ENCODE measurements at regions not wholly inside any gene's neighbourhood (a gene's known extent, or its start where the extent isn't known, plus 50 kb on each side); places are given as distances from the start of the nearest gene placed in this dataset.

GRCh38 chr22:22396741-22397291 is 111.7 kb downstream of the ZNF280B start:
- intact Hi-C loops (cut with micrococcal nuclease): no loop called here
- peaks cover 5% of the 10 kb centered on the region for H3K4me1 ChIP-seq
- H3K27me3 ChIP-seq (ENCODE audit: low read depth): peaks cover 75% of the 10 kb centered on the region
- no peaks in the 10 kb centered on the region for H3K36me3 ChIP-seq
- H3K9me3 ChIP-seq (replicated peaks): peaks cover 24% of the 10 kb centered on the region
- TF ChIP-seq, protein P1, sequence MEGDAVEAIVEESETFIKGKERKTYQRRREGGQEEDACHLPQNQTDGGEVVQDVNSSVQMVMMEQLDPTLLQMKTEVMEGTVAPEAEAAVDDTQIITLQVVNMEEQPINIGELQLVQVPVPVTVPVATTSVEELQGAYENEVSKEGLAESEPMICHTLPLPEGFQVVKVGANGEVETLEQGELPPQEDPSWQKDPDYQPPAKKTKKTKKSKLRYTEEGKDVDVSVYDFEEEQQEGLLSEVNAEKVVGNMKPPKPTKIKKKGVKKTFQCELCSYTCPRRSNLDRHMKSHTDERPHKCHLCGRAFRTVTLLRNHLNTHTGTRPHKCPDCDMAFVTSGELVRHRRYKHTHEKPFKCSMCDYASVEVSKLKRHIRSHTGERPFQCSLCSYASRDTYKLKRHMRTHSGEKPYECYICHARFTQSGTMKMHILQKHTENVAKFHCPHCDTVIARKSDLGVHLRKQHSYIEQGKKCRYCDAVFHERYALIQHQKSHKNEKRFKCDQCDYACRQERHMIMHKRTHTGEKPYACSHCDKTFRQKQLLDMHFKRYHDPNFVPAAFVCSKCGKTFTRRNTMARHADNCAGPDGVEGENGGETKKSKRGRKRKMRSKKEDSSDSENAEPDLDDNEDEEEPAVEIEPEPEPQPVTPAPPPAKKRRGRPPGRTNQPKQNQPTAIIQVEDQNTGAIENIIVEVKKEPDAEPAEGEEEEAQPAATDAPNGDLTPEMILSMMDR (IDR thresholded peaks at IDR 0.05; ENCODE audit: borderline replicate concordance): no peak
- DNase-seq: no peak
- peak overlapping the region; percentile 79 for H3K27ac ChIP-seq (replicated peaks)
- no peak overlapping the region for H3K4me3 ChIP-seq

- Histone ChIP-seq H3K9me3 (replicated peaks) (peaks cover 20% of the 10 kb centered on the region), H3K36me3 (no peaks in the 10 kb centered on the region), H3K4me3 (no peak overlapping the region), H3K4me1 (peaks cover 5% of the 10 kb centered on the region), H3K27me3 (ENCODE audit: low read depth) (peaks cover 73% of the 10 kb centered on the region), H3K27ac (replicated peaks) (peak overlapping the region; percentile 79)
- DNase-seq: peak; percentile 59
- intact Hi-C loops (cut with micrococcal nuclease): no loop called here
- TF ChIP-seq, protein P1 (IDR thresholded peaks at IDR 0.05; ENCODE audit: borderline replicate concordance): peak; percentile 38
Observed at GRCh38 chr22:22397292-22397870, 111.2 kb downstream of the ZNF280B start.

DNA sequence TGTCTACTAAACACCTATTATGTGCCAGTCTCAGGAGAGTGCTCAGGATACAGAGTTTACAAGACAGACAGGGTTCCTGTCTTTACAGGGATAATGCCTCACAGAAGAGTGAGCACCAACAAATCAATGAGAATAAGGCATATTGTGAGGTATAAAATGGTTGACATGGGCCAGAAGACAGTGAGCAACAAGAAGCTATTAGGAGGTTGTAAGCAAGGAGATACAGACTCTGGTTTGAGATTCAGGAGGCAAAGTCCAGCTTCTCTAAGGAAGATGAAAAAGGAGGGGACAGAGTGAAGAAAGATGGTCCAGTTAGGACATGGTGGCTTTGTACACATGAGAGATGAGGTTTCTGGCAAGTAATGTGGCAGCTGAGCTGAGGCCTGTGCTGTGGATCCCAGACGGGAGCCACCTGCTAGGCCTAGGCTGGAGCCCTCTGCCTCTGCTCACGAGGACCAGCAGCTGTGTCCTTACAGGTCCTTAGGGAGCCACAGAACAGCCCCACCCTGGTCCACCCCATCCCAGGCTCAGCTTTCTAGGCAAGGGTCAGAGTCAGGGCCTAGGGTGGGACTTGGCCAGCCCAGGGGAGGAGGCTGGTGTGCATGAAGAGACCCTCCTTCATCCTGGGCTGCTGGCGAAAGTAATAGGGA is 110.5 kb downstream of the ZNF280B start:
- peak; percentile 57 for DNase-seq
- Histone ChIP-seq H3K4me3 (no peak overlapping the region), H3K4me1 (peaks cover 5% of the 10 kb centered on the region), H3K27me3 (ENCODE audit: low read depth) (peaks cover 73% of the 10 kb centered on the region), H3K9me3 (replicated peaks) (peaks cover 14% of the 10 kb centered on the region), H3K27ac (replicated peaks) (peak overlapping the region; percentile 79), H3K36me3 (no peaks in the 10 kb centered on the region)
- TF ChIP-seq, protein P1 (IDR thresholded peaks at IDR 0.05; ENCODE audit: borderline replicate concordance): no peak
- intact Hi-C loops (cut with micrococcal nuclease): no loop called here

GRCh38 chr22:22398530-22399327 is 109.8 kb downstream of the ZNF280B start:
- peak overlapping the region; percentile 79 for H3K27ac ChIP-seq (replicated peaks)
- intact Hi-C loops (cut with micrococcal nuclease): no loop called here
- TF ChIP-seq, protein P1 (IDR thresholded peaks at IDR 0.05; ENCODE audit: borderline replicate concordance): no peak
- no peak overlapping the region for H3K4me3 ChIP-seq
- H3K36me3 ChIP-seq: no peaks in the 10 kb centered on the region
- H3K9me3 ChIP-seq (replicated peaks): peaks cover 6% of the 10 kb centered on the region
- H3K4me1 ChIP-seq: peaks cover 5% of the 10 kb centered on the region
- DNase-seq: no peak
- peaks cover 76% of the 10 kb centered on the region for H3K27me3 ChIP-seq (ENCODE audit: low read depth)

- H3K36me3 ChIP-seq: no peaks in the 10 kb centered on the region
- peaks cover 78% of the 10 kb centered on the region for H3K27me3 ChIP-seq (ENCODE audit: low read depth)
- DNase-seq: no peak
- peaks cover 5% of the 10 kb centered on the region for H3K4me1 ChIP-seq
- no peaks in the 10 kb centered on the region for H3K9me3 ChIP-seq (replicated peaks)
- intact Hi-C loops (cut with micrococcal nuclease): no loop called here
- TF ChIP-seq, protein P1 (IDR thresholded peaks at IDR 0.05; ENCODE audit: borderline replicate concordance): no peak
- no peak overlapping the region for H3K27ac ChIP-seq (replicated peaks)
- no peak overlapping the region for H3K4me3 ChIP-seq
Observed at GRCh38 chr22:22400099-22400498, 108.4 kb downstream of the ZNF280B start.

All from left ventricle myocardium inferior (tissue), 1 donor.